ENCODE measurements at regions not wholly inside any gene's neighbourhood (a gene's known extent, or its start where the extent isn't known, plus 50 kb on each side); places are given as distances from the start of the nearest gene placed in this dataset.
"Not testable (repeated sequence)": the region's sequence is repeated elsewhere in the genome, so short reads cannot be mapped to it uniquely, and the experiment has no call there.

DNA sequence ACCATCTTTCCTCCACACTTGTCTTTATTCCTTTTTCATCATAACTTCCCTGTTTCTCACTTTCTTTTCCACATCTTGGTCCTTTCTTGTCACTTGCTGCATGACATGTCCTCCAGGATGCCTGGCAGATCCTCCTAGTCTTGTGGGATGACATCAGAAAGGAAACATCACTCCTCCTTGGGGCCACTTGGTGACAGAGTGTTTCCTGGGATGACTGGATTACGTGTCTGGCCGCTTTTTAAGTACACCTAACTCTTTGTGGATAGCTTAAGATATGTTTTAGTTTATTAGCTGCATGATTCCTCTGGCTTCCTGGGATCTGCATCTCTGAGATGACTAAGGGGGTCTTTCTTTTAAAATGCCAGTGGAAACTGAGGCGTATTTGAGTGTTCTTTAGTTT, 363.5 kb upstream of the FRG2C start:
- DNase-seq (ENCODE audit: extremely low read depth, low read depth), result no peak
- TF ChIP-seq CTCF (IDR thresholded peaks at IDR 0.05; ENCODE audit: low read depth, low read length), result no peak

DNA sequence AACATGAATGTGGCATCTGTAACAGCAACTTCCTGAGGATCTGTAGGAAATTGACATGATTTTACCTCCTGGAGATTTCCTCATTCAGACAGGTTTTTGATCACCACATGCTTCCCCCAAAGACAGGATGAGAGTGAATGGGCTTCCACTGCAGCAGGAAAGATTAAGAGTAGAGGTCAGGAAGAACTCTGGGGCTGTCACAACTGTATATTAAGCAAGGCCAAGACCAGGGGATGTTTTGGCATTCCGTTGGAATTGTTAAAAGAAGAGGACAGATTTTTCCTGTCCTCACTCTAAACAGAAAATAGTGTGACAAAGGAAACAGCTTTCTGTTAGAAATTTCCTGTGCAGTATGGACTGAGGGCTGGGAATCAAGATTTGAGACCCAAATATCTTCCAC, 363.1 kb upstream of the FRG2C start:
- DNase-seq (ENCODE audit: extremely low read depth, low read depth), result not testable (repeated sequence)

GRCh38 chr3:75303741-75304140, 360.4 kb upstream of the FRG2C start:
- TF ChIP-seq CTCF (IDR thresholded peaks at IDR 0.05; ENCODE audit: low read depth, low read length), result no peak
- DNase-seq (ENCODE audit: extremely low read depth, low read depth), result no peak

DNA sequence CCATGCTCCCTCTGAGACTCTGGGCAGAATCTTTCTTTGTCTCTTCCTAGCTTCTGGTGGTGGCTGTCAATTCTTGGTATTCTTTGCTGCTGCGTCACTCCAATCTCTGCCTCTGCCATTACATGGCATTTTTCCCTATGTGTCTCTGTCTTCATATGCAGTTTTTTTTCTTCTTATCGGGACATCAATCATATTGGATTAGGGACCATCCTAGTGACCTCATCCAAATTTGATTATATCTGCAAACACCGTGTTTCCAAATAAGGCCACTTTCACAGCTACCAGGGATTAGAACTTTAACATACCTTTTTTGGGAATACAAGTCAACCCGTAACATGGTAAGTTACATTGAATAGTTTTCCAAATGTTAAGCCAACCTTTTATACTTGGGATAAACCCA, 358.2 kb upstream of the FRG2C start:
- DNase-seq (ENCODE audit: extremely low read depth, low read depth), result no peak
- TF ChIP-seq CTCF (IDR thresholded peaks at IDR 0.05; ENCODE audit: low read depth, low read length), result no peak

- not testable (repeated sequence) for DNase-seq (ENCODE audit: extremely low read depth, low read depth)
Observed at GRCh38 chr3:75311306-75311705, 352.8 kb upstream of the FRG2C start.

DNA sequence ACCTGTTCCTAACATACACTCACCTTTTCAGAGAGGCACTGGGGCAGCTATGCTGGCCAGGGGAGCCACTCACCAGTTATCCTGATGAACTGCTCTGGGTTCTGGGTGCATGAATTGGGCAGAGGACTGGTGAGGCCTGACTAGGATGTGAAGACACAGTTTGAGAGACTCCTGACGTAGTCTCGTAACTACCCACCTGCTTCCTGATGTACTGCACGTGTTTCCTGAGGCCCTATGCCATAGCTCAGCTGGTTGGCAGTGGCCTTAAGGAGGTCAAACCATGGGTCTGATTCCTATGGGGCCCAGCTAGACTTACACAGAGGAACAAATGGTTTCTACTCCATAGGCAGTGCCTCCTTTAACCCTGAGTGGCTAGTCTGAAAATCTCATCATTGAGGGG, 351.7 kb upstream of the FRG2C start:
- DNase-seq (ENCODE audit: extremely low read depth, low read depth), result not testable (repeated sequence)

DNA sequence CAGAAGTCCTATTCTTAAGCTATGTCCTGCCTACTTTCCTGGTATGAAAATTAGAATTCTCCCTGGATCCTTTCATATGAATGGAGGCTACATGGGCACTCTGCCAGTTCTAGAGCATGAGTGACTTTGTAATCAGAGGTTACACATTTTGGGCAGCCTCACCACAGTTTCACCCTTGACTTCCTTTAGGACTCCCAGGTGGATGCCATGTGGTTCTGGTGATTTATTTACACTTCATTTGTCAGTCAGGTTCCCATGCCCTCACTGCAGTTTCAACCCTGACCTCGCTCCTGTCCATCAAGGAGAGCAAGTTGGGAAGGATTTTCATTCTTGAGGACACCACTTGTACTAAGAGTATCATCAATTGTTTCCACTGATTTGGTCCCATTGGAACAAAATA, 344.4 kb upstream of the FRG2C start:
- not testable (repeated sequence) for DNase-seq (ENCODE audit: extremely low read depth, low read depth)

- DNase-seq (ENCODE audit: extremely low read depth, low read depth), result no peak
- no peak for TF ChIP-seq CTCF (IDR thresholded peaks at IDR 0.05; ENCODE audit: low read depth, low read length)
Observed at GRCh38 chr3:75320369-75320768, 343.8 kb upstream of the FRG2C start.

DNA sequence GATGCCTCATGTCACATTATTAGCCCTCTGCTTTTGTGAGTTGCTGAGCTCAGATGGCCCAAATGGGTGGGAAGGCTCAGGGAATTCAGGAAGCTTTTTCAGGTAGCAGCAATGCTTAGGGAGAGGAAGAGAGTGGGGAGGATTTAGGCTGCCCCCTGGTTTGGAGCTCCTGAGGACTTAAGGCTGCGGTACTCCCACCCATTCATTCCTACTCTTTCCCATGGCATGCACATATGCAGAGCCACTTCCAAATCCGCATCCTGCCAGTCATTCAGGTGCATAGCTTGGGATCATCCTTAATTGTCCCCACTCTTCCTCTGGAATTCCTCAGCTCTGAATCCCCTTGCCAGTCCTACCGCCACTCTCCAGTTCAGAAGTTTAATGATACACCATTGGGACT, 343.1 kb upstream of the FRG2C start:
- no peak for TF ChIP-seq CTCF (IDR thresholded peaks at IDR 0.05; ENCODE audit: low read depth, low read length)
- no peak for DNase-seq (ENCODE audit: extremely low read depth, low read depth)

GRCh38 chr3:75323936-75324335, 340.2 kb upstream of the FRG2C start:
- not testable (repeated sequence) for DNase-seq (ENCODE audit: extremely low read depth, low read depth)

Measured in AG09319 (cell line).